IPS DF 6.9 (cell line): ENCODE measurements at regions not wholly inside any gene's neighbourhood (a gene's known extent, or its start where the extent isn't known, plus 50 kb on each side); places are given as distances from the start of the nearest gene placed in this dataset.
"Not testable (repeated sequence)": the region's sequence is repeated elsewhere in the genome, so short reads cannot be mapped to it uniquely, and the experiment has no call there.

ENCODE experiments used
- DNase-seq: peaks from one replicate; pipeline ENCODE4 v3.0.0-alpha.2; 2013; ENCODE audit warnings: low read depth, low spot score
- H3K27ac ChIP-seq: one replicate; pipeline ENCODE4 v1.5.1; 2013; ENCODE audit warnings: low read length, control low read depth
- H3K27me3 ChIP-seq: 2 replicates; pipeline ENCODE4 v1.6.1; 2013; ENCODE audit warnings: mild to moderate bottlenecking, low read length; ENCODE audit not compliant: control insufficient read depth, insufficient read depth
- H3K36me3 ChIP-seq: 2 replicates; pipeline ENCODE4 v1.6.1; 2013; ENCODE audit warnings: low read length; ENCODE audit not compliant: control insufficient read depth, insufficient read depth
- H3K4me1 ChIP-seq: 2 replicates; pipeline ENCODE4 v1.6.1; 2013; ENCODE audit warnings: low read length; ENCODE audit not compliant: control insufficient read depth, insufficient read depth
- H3K4me3 ChIP-seq: 2 replicates; pipeline ENCODE4 v1.5.1; 2013; ENCODE audit warnings: mild to moderate bottlenecking, low read length
- H3K9me3 ChIP-seq: 2 replicates; pipeline ENCODE4 v1.6.1; 2013; ENCODE audit warnings: low read length, inconsistent platforms; ENCODE audit not compliant: control insufficient read depth, insufficient read depth
- WGBS: extraction: QIAGEN DNeasy Blood & Tissue Kit; methylation state at CpG from one replicate; pipeline ENCODE4 v1.1.7; 2013; ENCODE audit warnings: mixed read lengths, missing lambda C conversion rate; ENCODE audit not compliant: insufficient read length, insufficient coverage; 5-methylcytosine and 5-hydroxymethylcytosine counted together

GRCh38 chr2:200122683-200123082 lies 167.3 kb downstream of the MAIP1 start:
- Histone ChIP-seq H3K27ac (no peak overlapping the region), H3K36me3 (no peaks in the 10 kb centered on the region), H3K4me1 (no peaks in the 10 kb centered on the region), H3K27me3 (no peaks in the 10 kb centered on the region), H3K4me3 (no peak overlapping the region), H3K9me3 (no peaks in the 10 kb centered on the region)
- DNase-seq: no peak

- WGBS: no CpG with 5 or more reads among the region's 10 CpGs
- not testable (repeated sequence) for H3K4me1 ChIP-seq, H3K9me3 ChIP-seq, DNase-seq, H3K36me3 ChIP-seq, H3K27ac ChIP-seq, H3K27me3 ChIP-seq, H3K4me3 ChIP-seq
These were observed 169.4 kb downstream of the MAIP1 start for GRCh38 chr2:200124665-200125368.

- H3K9me3 ChIP-seq: no peaks in the 10 kb centered on the region
- H3K36me3 ChIP-seq: no peaks in the 10 kb centered on the region
- DNase-seq: no peak
- H3K27ac ChIP-seq: no peak overlapping the region
- H3K27me3 ChIP-seq: no peaks in the 10 kb centered on the region
- no CpG with 5 or more reads among the region's 4 CpGs for WGBS
- H3K4me3 ChIP-seq: no peak overlapping the region
- no peaks in the 10 kb centered on the region for H3K4me1 ChIP-seq
These were observed 170.3 kb downstream of the MAIP1 start for GRCh38 chr2:200125444-200126284.

- not testable (repeated sequence) for H3K4me1 ChIP-seq, H3K27ac ChIP-seq, H3K9me3 ChIP-seq, H3K4me3 ChIP-seq, DNase-seq, H3K36me3 ChIP-seq, H3K27me3 ChIP-seq
- WGBS: no CpG with 5 or more reads among the region's 2 CpGs
These were observed 170.9 kb downstream of the MAIP1 start for GRCh38 chr2:200126285-200126670.

GRCh38 chr2:200126680-200127079 lies 171.3 kb downstream of the MAIP1 start:
- H3K27ac ChIP-seq, H3K9me3 ChIP-seq, H3K36me3 ChIP-seq, DNase-seq, H3K27me3 ChIP-seq, H3K4me3 ChIP-seq, H3K4me1 ChIP-seq: not testable (repeated sequence)
- no CpG with 5 or more reads among the region's 2 CpGs for WGBS

- Histone ChIP-seq H3K27me3 (no peaks in the 10 kb centered on the region; the same call in 1 of the 2 replicates), H3K4me3 (no peak overlapping the region), H3K36me3 (no peaks in the 10 kb centered on the region), H3K27ac (no peak overlapping the region), H3K9me3 (no peaks in the 10 kb centered on the region), H3K4me1 (peaks cover 2% of the 10 kb centered on the region)
- DNase-seq: no peak
These were observed 172.5 kb downstream of the MAIP1 start for GRCh38 chr2:200127848-200128247.

GRCh38 chr2:200128296-200128695 lies 172.9 kb downstream of the MAIP1 start:
- H3K4me3 ChIP-seq: no peak overlapping the region
- WGBS: no CpG with 5 or more reads among the region's 5 CpGs
- H3K27ac ChIP-seq: no peak overlapping the region
- H3K4me1 ChIP-seq: peaks cover 2% of the 10 kb centered on the region
- no peaks in the 10 kb centered on the region for H3K9me3 ChIP-seq
- DNase-seq: no peak
- no peaks in the 10 kb centered on the region for H3K36me3 ChIP-seq
- no peaks in the 10 kb centered on the region; the same call in 1 of the 2 replicates for H3K27me3 ChIP-seq

GRCh38 chr2:200129721-200130462 lies 174.5 kb downstream of the MAIP1 start:
- H3K27me3 ChIP-seq: no peaks in the 10 kb centered on the region; the same call in 1 of the 2 replicates
- H3K36me3 ChIP-seq: no peaks in the 10 kb centered on the region
- H3K9me3 ChIP-seq: peaks cover 3% of the 10 kb centered on the region; the same call in 1 of the 2 replicates
- no peak for DNase-seq
- H3K4me3 ChIP-seq: no peak overlapping the region
- no CpG with 5 or more reads among the region's 2 CpGs for WGBS
- H3K27ac ChIP-seq: no peak overlapping the region
- peaks cover 2% of the 10 kb centered on the region for H3K4me1 ChIP-seq

- Histone ChIP-seq H3K4me1 (peaks cover 2% of the 10 kb centered on the region), H3K27ac (no peak overlapping the region), H3K9me3 (peaks cover 3% of the 10 kb centered on the region; the same call in 1 of the 2 replicates), H3K36me3 (no peaks in the 10 kb centered on the region), H3K27me3 (no peaks in the 10 kb centered on the region; the same call in 1 of the 2 replicates), H3K4me3 (no peak overlapping the region)
- no peak for DNase-seq
- WGBS: no CpG with 5 or more reads among the region's 5 CpGs
These were observed 175.4 kb downstream of the MAIP1 start for GRCh38 chr2:200130762-200131166.

GRCh38 chr2:200131307-200131706 lies 175.2 kb upstream of the SPATS2L start:
- no peak overlapping the region for H3K4me3 ChIP-seq
- H3K36me3 ChIP-seq: no peaks in the 10 kb centered on the region
- H3K27ac ChIP-seq: no peak overlapping the region
- peaks cover 3% of the 10 kb centered on the region for H3K4me1 ChIP-seq
- WGBS: no CpG with 5 or more reads among the region's 3 CpGs
- H3K9me3 ChIP-seq: peaks cover 3% of the 10 kb centered on the region; the same call in 1 of the 2 replicates
- H3K27me3 ChIP-seq: no peaks in the 10 kb centered on the region; the same call in 1 of the 2 replicates
- DNase-seq: no peak
